Caki2 (cell line): ENCODE measurements at regions not wholly inside any gene's neighbourhood (a gene's known extent, or its start where the extent isn't known, plus 50 kb on each side); places are given as distances from the start of the nearest gene placed in this dataset.

Source experiments
- DNase-seq: peaks from one replicate; pipeline ENCODE4 v3.0.0-alpha.2; 2015; ENCODE audit warnings: low read depth
- in situ Hi-C: cut with HindIII; loops from 2 replicates; pipeline ENCODE4 v1.10.0; 2016; ENCODE audit warnings: low sequenced_read_pairs, low pct_unique_long_range_greater_than_20kb, mixed read lengths

- in situ Hi-C loops, result no loop called here
- no peak for DNase-seq
These were observed 487.3 kb upstream of the ADAMTS5 start for GRCh38 chr21:27454234-27454633.

- in situ Hi-C loops, result no loop called here
- DNase-seq, result no peak
These were observed 484.2 kb upstream of the ADAMTS5 start for GRCh38 chr21:27451116-27451515.

DNA sequence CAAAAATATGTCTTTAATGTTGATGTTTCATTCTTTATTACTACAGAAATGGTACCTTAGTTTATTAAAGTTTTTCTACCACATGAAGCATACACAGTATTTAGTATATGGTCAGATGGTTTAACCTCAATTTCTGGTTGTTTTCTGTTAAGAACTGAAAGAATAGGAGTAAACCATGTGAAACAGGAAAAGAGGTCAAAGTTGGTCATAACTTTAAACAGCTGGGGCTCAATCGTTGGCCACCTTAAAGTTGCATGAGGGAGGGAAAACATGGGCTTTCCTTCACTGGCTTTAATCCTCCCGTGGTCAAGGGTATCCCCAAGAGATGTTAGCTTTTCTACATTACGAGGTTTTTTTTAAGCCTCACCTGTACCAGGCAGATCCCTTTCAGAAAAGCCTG, 483.3 kb upstream of the ADAMTS5 start:
- in situ Hi-C loops, result no loop called here
- DNase-seq, result no peak

- in situ Hi-C loops, result no loop called here
These were observed 482.1 kb upstream of the ADAMTS5 start for GRCh38 chr21:27448960-27449359.

GRCh38 chr21:27447843-27448242, 481.0 kb upstream of the ADAMTS5 start:
- DNase-seq, result no peak
- in situ Hi-C loops, result no loop called here

More at GRCh38 chr21:27448960-27449359, 482.1 kb upstream of the ADAMTS5 start:
- DNase-seq, result no peak

DNA sequence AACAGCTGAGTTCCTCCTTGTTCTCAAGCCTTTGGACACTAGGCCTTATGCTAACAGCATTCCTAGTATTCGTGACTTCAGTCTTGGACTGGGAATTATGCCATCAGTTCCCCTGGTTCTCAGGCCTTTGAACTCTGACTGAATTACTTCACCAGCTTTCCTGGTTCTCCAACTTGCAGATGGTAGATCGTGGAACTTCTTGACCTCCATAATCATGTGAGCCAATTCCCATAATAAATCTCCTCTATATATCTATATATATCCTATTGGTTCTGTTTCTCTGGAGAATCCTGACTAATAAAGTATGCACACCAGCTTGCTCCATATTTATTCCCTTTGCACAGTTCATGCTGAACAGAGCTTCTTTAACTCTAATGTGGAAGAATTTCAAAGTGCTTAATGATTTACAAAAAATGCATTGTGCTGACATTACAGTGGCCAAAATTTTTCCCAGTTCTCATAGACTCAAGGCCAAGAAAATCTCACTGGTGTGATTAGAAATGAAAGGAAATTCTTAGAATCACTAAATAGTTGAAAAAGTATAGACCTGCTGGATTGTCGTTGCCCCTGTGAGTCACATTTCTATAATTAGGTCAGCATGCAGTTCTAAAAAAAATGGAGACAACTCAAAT, 462.9 kb upstream of the ADAMTS5 start:
- DNase-seq, result no peak
- in situ Hi-C loops, result no loop called here

DNA sequence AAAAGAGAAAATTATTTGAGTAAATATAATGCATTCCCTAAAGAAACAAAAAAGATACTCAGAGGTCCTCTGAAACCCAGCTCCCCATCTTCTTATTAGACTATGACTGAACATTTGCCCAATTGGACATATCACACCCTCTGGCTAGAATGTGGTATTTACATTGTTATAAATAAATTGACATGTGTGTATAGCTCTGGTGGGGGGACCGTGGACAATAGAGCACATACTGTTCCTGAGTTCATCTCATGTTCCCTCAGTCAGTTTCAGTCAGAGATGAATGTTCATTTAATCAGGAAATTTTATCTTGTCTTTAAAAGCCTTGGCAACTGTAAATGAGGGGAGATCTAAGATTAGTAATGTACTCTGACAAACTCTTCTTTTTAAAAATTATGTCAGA, 459.3 kb upstream of the ADAMTS5 start:
- in situ Hi-C loops, result no loop called here
- DNase-seq, result no peak

- in situ Hi-C loops, result no loop called here
- DNase-seq, result no peak
These were observed 458.7 kb upstream of the ADAMTS5 start for GRCh38 chr21:27425574-27425973.

GRCh38 chr21:27425172-27425571, 458.3 kb upstream of the ADAMTS5 start:
- DNase-seq, result peak; percentile 18

GRCh38 chr21:27424601-27425000, 457.7 kb upstream of the ADAMTS5 start:
- in situ Hi-C loops, result no loop called here
- no peak for DNase-seq

More at GRCh38 chr21:27425172-27425571, 458.3 kb upstream of the ADAMTS5 start:
- in situ Hi-C loops, result no loop called here

DNA sequence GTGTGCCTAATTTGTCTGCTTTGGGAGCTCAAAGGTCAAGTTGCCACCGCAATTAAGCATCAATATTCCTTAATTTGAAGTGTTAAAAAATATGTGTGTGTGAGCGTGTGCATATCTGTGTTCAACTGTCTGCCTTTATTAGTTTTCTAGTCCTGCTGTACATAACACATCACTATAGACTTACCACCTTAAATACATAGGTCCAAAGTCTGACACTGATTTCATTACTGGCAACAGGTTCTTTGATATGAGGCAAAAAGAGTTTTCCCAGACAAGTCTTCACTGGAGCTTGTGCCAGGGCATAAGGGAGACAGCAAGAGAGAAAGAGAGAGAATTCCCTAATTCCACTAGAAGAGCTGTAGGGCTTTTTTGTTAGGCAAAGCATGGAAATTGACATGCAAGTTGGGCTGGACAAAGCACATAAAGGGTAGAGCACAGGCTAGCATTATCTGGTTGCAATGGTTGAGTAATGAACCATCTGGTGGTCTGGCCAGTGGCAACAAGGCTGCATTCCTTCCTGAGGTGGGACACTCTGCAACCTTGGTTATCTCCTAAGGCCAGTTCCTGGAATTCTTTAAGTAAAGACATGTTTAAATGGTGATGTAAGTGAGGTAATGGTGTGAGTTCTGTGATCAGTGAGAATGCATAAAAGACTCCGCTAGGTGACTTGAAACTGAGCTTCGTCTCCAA, 457.2 kb upstream of the ADAMTS5 start:
- DNase-seq, result peak; percentile 68
- in situ Hi-C loops, result no loop called here

DNA sequence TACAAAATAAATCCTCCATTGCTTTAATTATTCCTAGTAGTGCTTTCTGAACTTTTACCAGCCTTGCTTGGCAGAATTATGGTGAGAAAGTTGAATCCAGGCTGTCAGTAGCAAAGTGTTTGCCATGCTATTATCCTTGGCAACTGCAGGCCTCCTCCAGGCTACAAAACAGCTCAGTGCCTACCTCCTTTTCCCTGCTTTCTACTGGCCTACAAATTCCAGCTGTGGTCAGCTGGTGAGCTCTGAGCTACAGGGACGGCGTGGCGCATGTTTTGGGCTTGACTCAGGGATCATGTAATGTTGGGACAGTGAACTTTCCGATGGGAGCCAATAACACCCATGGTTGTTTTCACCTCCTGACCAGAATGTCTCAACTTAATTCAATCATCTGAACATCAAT, 456.1 kb upstream of the ADAMTS5 start:
- DNase-seq, result peak; percentile 66
- in situ Hi-C loops, result no loop called here

- in situ Hi-C loops, result no loop called here
- no peak for DNase-seq
These were observed 455.5 kb upstream of the ADAMTS5 start for GRCh38 chr21:27422435-27422834.

DNA sequence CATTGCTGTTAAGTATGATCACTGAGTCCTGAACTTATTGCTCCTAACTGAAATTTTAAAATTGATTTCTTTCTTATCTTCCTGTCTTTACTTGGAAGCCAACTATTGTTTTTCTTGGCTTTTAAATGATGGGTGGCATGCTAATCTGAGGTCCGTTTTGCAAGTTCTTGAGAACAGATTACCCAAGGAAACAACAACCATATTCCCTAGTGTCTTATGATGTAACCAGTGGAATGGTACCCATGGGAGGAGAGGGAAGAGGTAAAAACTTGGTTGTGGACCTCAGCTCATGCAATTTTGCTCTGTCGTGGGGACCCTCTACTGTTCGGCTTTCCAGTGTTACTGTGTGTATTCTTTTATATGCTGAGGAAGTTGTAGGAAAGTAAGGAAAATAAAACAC, 454.8 kb upstream of the ADAMTS5 start:
- in situ Hi-C loops, result no loop called here
- DNase-seq, result no peak

DNA sequence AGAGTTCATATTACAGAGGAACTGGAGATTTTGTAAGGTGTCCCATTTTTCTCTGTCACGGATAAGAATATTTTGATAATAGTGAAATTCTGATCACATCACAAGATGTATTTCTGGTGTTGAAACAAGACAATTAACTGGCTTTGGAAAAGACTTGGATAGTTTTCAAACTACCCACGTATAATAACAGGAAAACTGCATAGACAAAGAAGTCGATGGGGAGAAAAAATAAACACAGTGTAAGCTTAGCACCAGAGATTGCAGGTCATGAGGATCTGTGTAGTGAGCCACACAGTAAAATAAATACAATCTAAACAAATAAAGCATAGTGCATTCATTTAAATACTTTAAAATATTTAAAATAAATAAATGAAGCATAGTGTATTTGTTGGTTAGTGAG, 452.3 kb upstream of the ADAMTS5 start:
- no peak for DNase-seq
- in situ Hi-C loops, result no loop called here

DNA sequence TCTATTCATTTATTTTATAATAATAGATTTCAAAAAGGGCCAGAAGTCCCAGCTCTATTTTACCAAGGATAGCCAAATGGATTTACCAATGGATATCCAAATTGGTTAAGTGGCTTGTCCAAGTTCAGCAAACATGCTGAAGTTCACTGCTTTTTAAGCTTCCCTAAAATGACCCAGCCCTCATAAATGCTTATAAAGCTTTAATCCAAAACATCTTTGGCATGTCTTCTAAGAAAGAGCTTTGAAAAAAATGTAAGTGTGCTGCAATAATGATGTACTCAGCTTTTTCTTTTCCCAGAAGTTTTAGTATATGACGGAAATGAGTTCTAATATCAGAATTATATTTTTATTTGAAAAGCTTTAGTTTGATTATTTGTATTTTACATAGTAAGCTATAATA, 451.5 kb upstream of the ADAMTS5 start:
- in situ Hi-C loops, result no loop called here
- no peak for DNase-seq

DNA sequence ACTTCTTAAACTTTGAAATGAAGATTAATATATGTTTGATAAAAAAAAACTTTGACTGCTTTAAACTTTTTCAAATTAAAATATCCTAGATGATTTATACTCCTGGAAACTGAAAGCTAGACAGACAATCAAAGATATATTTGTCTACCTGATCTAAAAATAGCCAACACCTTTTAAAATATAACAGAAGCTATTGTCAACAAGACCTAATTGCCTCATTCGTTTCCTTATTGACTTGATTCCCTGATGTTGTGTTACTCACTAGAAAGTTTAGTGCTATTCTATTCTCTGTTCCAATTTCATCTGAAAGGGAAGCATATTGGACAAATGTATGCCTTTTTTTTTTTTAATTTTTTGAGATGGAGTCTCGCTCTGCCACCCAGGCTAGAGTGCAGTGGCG, 445.6 kb upstream of the ADAMTS5 start:
- in situ Hi-C loops, result no loop called here
- DNase-seq, result no peak

DNA sequence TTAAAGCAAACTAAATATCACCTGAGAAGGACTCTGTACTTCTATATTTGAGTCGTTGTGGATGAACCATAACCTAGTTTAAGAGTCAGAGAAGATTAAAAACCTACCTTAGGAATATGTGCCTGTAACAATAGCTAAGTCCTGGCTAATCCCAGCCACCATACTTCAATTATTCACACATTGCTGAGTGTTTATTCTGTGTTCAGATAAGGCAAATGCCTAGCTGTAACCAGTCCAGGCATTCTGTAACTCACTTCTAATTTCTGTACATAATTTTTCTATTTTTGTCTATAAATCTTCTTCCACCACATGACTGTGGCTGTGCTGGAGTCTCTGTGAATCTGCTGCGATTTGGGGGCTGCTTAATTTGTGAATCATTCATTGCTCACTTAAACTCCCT, 441.9 kb upstream of the ADAMTS5 start:
- DNase-seq, result no peak
- in situ Hi-C loops, result no loop called here

DNA sequence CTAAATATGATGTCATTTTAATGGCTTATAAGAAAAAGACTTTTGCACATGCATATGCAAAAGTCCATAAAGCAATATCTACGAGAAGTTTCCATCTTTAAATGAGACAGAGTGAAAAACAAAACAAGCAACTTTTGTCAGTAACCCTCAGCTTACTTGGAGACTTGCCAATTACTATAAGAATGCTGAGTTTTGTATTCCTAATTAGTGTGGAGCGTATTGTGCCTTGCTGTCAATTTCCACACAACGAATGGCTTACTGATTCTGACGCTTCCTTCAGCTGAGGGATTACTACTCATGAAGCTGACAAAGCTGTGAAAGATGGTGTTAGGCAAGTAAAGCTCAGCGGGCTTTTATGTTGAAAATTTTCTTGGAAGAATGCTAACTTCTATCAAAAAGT, 440.4 kb upstream of the ADAMTS5 start:
- DNase-seq, result no peak
- in situ Hi-C loops, result no loop called here
